ENCODE measurements at regions not wholly inside any gene's neighbourhood (a gene's known extent, or its start where the extent isn't known, plus 50 kb on each side); places are given as distances from the start of the nearest gene placed in this dataset.

- TF ChIP-seq CTCF (IDR thresholded peaks at IDR 0.05) = no peak
- no peak for TF ChIP-seq POLR2A (IDR thresholded peaks at IDR 0.05)
- no peak for TF ChIP-seq EP300 (IDR thresholded peaks at IDR 0.05; ENCODE audit: low read depth)
- TF ChIP-seq POLR2AphosphoS5 (IDR thresholded peaks at IDR 0.05) = no peak
- Histone ChIP-seq H3K36me3 (no peaks in the 10 kb centered on the region), H3K27ac (no peak overlapping the region), H3K4me3 (no peak overlapping the region), H3K27me3 (no peaks in the 10 kb centered on the region), H3K9me3 (no peaks in the 10 kb centered on the region), H3K4me1 (peaks cover 0 to 5% (median 2%) of the 10 kb centered on the region in 4 donors)
- DNase-seq = no peak
- in situ Hi-C loops (cut with MboI; ENCODE audit: low pct_ligation_motif_present in 1 of 4, low pct_unique_long_range_greater_than_20kb in 1 of 4, low sequenced_read_pairs in 3 of 4) (no loop called here), intact Hi-C loops (cut with DNase I; ENCODE audit: low total_unique reads) (no loop called here)
- WGBS, 2 donors (ENCODE audit: low coverage in 1 of 2) = 87 to 88% methylated on average over 3 of the region's 3 CpGs
Observed at GRCh38 chr15:98120561-98120960, 160.1 kb downstream of the ARRDC4 start.

- H3K9me3 ChIP-seq = no peaks in the 10 kb centered on the region
- intact Hi-C loops (cut with DNase I; ENCODE audit: low total_unique reads) = no loop called here
- peak overlapping the region in 3 of 4 donors; percentile 21 to 69 (median 51) for H3K27ac ChIP-seq
- 46 to 77% methylated on average over 5 of the region's 5 CpGs for WGBS, 2 donors (ENCODE audit: low coverage in 1 of 2)
- H3K4me3 ChIP-seq = no peak overlapping the region
- TF ChIP-seq POLR2AphosphoS5 (IDR thresholded peaks at IDR 0.05) (no peak), POLR2A (IDR thresholded peaks at IDR 0.05) (no peak), CTCF (IDR thresholded peaks at IDR 0.05) (no peak), EP300 (IDR thresholded peaks at IDR 0.05; ENCODE audit: low read depth) (no peak)
- no peaks in the 10 kb centered on the region for H3K36me3 ChIP-seq
- DNase-seq = no peak
- peaks cover 0 to 5% (median 2%) of the 10 kb centered on the region in 4 donors for H3K4me1 ChIP-seq
- H3K27me3 ChIP-seq = no peaks in the 10 kb centered on the region
- in situ Hi-C loops (cut with MboI; ENCODE audit: low pct_ligation_motif_present in 1 of 4, low pct_unique_long_range_greater_than_20kb in 1 of 4, low sequenced_read_pairs in 3 of 4) = no loop called here
Observed at GRCh38 chr15:98121536-98121935, 161.0 kb downstream of the ARRDC4 start.

- Histone ChIP-seq H3K36me3 (no peaks in the 10 kb centered on the region), H3K27ac (peak overlapping the region in 3 of 4 donors; percentile 21 to 69 (median 51)), H3K9me3 (no peaks in the 10 kb centered on the region), H3K4me3 (no peak overlapping the region), H3K27me3 (no peaks in the 10 kb centered on the region), H3K4me1 (peaks cover 0 to 5% (median 2%) of the 10 kb centered on the region in 4 donors)
- intact Hi-C loops (cut with DNase I; ENCODE audit: low total_unique reads) (no loop called here), in situ Hi-C loops (cut with MboI; ENCODE audit: low pct_ligation_motif_present in 1 of 4, low pct_unique_long_range_greater_than_20kb in 1 of 4, low sequenced_read_pairs in 3 of 4) (no loop called here)
- DNase-seq = no peak
- TF ChIP-seq POLR2A (IDR thresholded peaks at IDR 0.05) = no peak
- TF ChIP-seq POLR2AphosphoS5 (IDR thresholded peaks at IDR 0.05) = no peak
- no peak for TF ChIP-seq CTCF (IDR thresholded peaks at IDR 0.05)
- TF ChIP-seq EP300 (IDR thresholded peaks at IDR 0.05; ENCODE audit: low read depth) = no peak
- WGBS, 2 donors (ENCODE audit: low coverage in 1 of 2) = 69 to 85% methylated on average over 2 to 3 of the region's 3 CpGs
Observed at GRCh38 chr15:98121957-98122356, 161.5 kb downstream of the ARRDC4 start.

- in situ Hi-C loops (cut with MboI; ENCODE audit: low pct_ligation_motif_present in 1 of 4, low pct_unique_long_range_greater_than_20kb in 1 of 4, low sequenced_read_pairs in 3 of 4) = no loop called here
- Histone ChIP-seq H3K27ac (no peak overlapping the region), H3K27me3 (no peaks in the 10 kb centered on the region), H3K9me3 (no peaks in the 10 kb centered on the region), H3K4me1 (peaks cover 0 to 5% (median 2%) of the 10 kb centered on the region in 4 donors), H3K36me3 (no peaks in the 10 kb centered on the region), H3K4me3 (no peak overlapping the region)
- no peak for DNase-seq
- WGBS, 2 donors (ENCODE audit: low coverage in 1 of 2) = 85% methylated on average over 3 of the region's 3 CpGs; no CpG with 5 or more reads in 1 of the 2 donors
- TF ChIP-seq POLR2A (IDR thresholded peaks at IDR 0.05) (no peak), CTCF (IDR thresholded peaks at IDR 0.05) (no peak)
- intact Hi-C loops (cut with DNase I; ENCODE audit: low total_unique reads) = no loop called here
Observed at GRCh38 chr15:98123297-98123696, 162.8 kb downstream of the ARRDC4 start.
